ENCODE measurements at regions not wholly inside any gene's neighbourhood (a gene's known extent, or its start where the extent isn't known, plus 50 kb on each side); places are given as distances from the start of the nearest gene placed in this dataset.

- intact Hi-C loops (cut with micrococcal nuclease): no loop called here
- peak; percentile 12 for DNase-seq
- POLR2A ChIA-PET: no interaction called here
These were observed 309.3 kb downstream of the PRL start for GRCh38 chr6:21987501-21987957.

GRCh38 chr6:21990577-21990976, 306.3 kb downstream of the PRL start:
- H3K9me3 ChIP-seq (ENCODE audit: control extremely low read depth in 1 of 3, control insufficient read depth in 2 of 3, insufficient read depth in 1 of 3, low read length in 2 of 3): no peaks in the 10 kb centered on the region
- CTCF ChIA-PET: no interaction called here
- H3K4me1 ChIP-seq (ENCODE audit: control insufficient read depth in 2 of 2, insufficient read depth in 2 of 2, low read length in 2 of 2): peaks cover 9% of the 10 kb centered on the region in 2 donors
- peaks cover 11% of the 10 kb centered on the region for H3K4me1 Mint-ChIP-seq
- no peak overlapping the region for H3K27ac Mint-ChIP-seq
- H3K4me3 Mint-ChIP-seq: no peak overlapping the region
- no peak overlapping the region for H3K9ac ChIP-seq (ENCODE audit: low read length)
- TF ChIP-seq EZH2 (IDR thresholded peaks at IDR 0.05; ENCODE audit: borderline replicate concordance, insufficient read depth, low read depth, low read length, poor library complexity, severe bottlenecking) (no peak), CTCF (IDR thresholded peaks at IDR 0.05) (no peak)
- DNase-seq (no peak), ATAC-seq (ENCODE audit: low read depth) (no peak)
- H3K27me3 ChIP-seq (replicated peaks in 1 of 4; ENCODE audit: control extremely low read depth in 1 of 4, control insufficient read depth in 3 of 4, insufficient read depth in 4 of 4, low read length in 3 of 4): no peaks in the 10 kb centered on the region
- POLR2A ChIA-PET: no interaction called here
- no peaks in the 10 kb centered on the region for H3K27me3 Mint-ChIP-seq
- no peaks in the 10 kb centered on the region for H3K9me3 Mint-ChIP-seq (ENCODE audit: insufficient read depth)
- no peaks in the 10 kb centered on the region for H4K20me1 ChIP-seq (ENCODE audit: control insufficient read depth, insufficient read depth, low read length, poor library complexity, severe bottlenecking)
- no peak overlapping the region for H3K4me3 ChIP-seq (ENCODE audit: control extremely low read depth in 1 of 5, extremely low read depth in 1 of 5, insufficient read depth in 1 of 5, low read depth in 2 of 5, low read length in 4 of 5)
- H2AFZ ChIP-seq (ENCODE audit: insufficient read depth, low read depth, low read length, poor library complexity, severe bottlenecking): no peak overlapping the region
- H3K4me2 ChIP-seq (replicated peaks; ENCODE audit: low read depth, low read length, poor library complexity, severe bottlenecking): no peak overlapping the region
- H3K36me3 ChIP-seq (replicated peaks in 1 of 2; ENCODE audit: control extremely low read depth in 1 of 2, control insufficient read depth in 1 of 2, extremely low read depth in 1 of 2, insufficient read depth in 2 of 2, low read length in 1 of 2): no peaks in the 10 kb centered on the region
- no CpG with 5 or more reads among the region's 1 CpG for WGBS (ENCODE audit: insufficient coverage)
- intact Hi-C loops (cut with micrococcal nuclease): no loop called here
- H3K27ac ChIP-seq (ENCODE audit: low read length in 2 of 2): no peak overlapping the region
- no peaks in the 10 kb centered on the region for H3K79me2 ChIP-seq (ENCODE audit: control insufficient read depth, insufficient read depth, low read length)

More at GRCh38 chr6:21987501-21987957, 309.3 kb downstream of the PRL start:
- H3K9me3 ChIP-seq (ENCODE audit: control extremely low read depth in 1 of 3, control insufficient read depth in 2 of 3, insufficient read depth in 1 of 3, low read length in 2 of 3): no peaks in the 10 kb centered on the region
- ATAC-seq (ENCODE audit: low read depth): no peak
- H3K27ac ChIP-seq (ENCODE audit: low read length in 2 of 2): peak overlapping the region in 1 of 2 donors; percentile 48
- Mint-ChIP-seq H3K27ac (no peak overlapping the region), H3K4me3 (peak overlapping the region; percentile 48), H3K4me1 (peaks cover 11% of the 10 kb centered on the region), H3K27me3 (no peaks in the 10 kb centered on the region), H3K9me3 (ENCODE audit: insufficient read depth) (no peaks in the 10 kb centered on the region)
- no peaks in the 10 kb centered on the region for H4K20me1 ChIP-seq (ENCODE audit: control insufficient read depth, insufficient read depth, low read length, poor library complexity, severe bottlenecking)
- peak overlapping the region; percentile 61 for H3K4me2 ChIP-seq (replicated peaks; ENCODE audit: low read depth, low read length, poor library complexity, severe bottlenecking)
- no peak for TF ChIP-seq CTCF (IDR thresholded peaks at IDR 0.05)
- no peak for TF ChIP-seq EZH2 (IDR thresholded peaks at IDR 0.05; ENCODE audit: borderline replicate concordance, insufficient read depth, low read depth, low read length, poor library complexity, severe bottlenecking)
- no peaks in the 10 kb centered on the region for H3K36me3 ChIP-seq (replicated peaks in 1 of 2; ENCODE audit: control extremely low read depth in 1 of 2, control insufficient read depth in 1 of 2, extremely low read depth in 1 of 2, insufficient read depth in 2 of 2, low read length in 1 of 2)
- 3% methylated on average over 5 of the region's 9 CpGs for WGBS (ENCODE audit: insufficient coverage)
- peak overlapping the region in 3 of 5 experiments; percentile 9 to 38 (median 19) for H3K4me3 ChIP-seq (ENCODE audit: control extremely low read depth in 1 of 5, extremely low read depth in 1 of 5, insufficient read depth in 1 of 5, low read depth in 2 of 5, low read length in 4 of 5)
- peak overlapping the region; percentile 57 for H2AFZ ChIP-seq (ENCODE audit: insufficient read depth, low read depth, low read length, poor library complexity, severe bottlenecking)
- H3K4me1 ChIP-seq (ENCODE audit: control insufficient read depth in 2 of 2, insufficient read depth in 2 of 2, low read length in 2 of 2): peaks cover 9% of the 10 kb centered on the region in 2 donors
- H3K9ac ChIP-seq (ENCODE audit: low read length): peak overlapping the region; percentile 35
- H3K27me3 ChIP-seq (replicated peaks in 1 of 4; ENCODE audit: control extremely low read depth in 1 of 4, control insufficient read depth in 3 of 4, insufficient read depth in 4 of 4, low read length in 3 of 4): no peaks in the 10 kb centered on the region
- no peaks in the 10 kb centered on the region for H3K79me2 ChIP-seq (ENCODE audit: control insufficient read depth, insufficient read depth, low read length)
- CTCF ChIA-PET: no interaction called here

All from B cell (primary cell).